ENCODE measurements at regions not wholly inside any gene's neighbourhood (a gene's known extent, or its start where the extent isn't known, plus 50 kb on each side); places are given as distances from the start of the nearest gene placed in this dataset.

DNA sequence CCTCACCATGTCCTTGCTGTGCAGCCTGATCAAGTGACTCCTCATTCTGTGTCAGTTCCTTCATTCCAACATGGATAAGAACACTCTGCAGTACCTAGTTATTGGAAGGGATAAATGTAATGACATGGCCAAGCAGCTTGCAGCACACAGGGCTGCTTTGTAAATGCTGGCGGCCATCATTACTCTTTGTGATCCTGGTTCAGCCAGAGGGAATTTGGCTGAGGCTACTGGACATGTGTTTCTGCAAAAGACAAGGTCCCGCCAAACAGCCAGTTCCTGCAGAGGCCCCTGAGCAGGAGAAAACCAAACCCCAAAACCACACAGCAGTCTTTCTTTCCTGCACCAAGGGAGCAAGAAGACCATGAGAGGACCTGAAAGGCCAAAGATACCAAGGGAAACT lies 495.8 kb downstream of the AJAP1 start:
- TF ChIP-seq SIN3A (IDR thresholded peaks at IDR 0.05; ENCODE audit: borderline replicate concordance, insufficient read depth, low read length) (no peak), POLR2AphosphoS5 (IDR thresholded peaks at IDR 0.05; ENCODE audit: low read depth, low read length) (no peak)
- TF ChIP-seq, protein P1, sequence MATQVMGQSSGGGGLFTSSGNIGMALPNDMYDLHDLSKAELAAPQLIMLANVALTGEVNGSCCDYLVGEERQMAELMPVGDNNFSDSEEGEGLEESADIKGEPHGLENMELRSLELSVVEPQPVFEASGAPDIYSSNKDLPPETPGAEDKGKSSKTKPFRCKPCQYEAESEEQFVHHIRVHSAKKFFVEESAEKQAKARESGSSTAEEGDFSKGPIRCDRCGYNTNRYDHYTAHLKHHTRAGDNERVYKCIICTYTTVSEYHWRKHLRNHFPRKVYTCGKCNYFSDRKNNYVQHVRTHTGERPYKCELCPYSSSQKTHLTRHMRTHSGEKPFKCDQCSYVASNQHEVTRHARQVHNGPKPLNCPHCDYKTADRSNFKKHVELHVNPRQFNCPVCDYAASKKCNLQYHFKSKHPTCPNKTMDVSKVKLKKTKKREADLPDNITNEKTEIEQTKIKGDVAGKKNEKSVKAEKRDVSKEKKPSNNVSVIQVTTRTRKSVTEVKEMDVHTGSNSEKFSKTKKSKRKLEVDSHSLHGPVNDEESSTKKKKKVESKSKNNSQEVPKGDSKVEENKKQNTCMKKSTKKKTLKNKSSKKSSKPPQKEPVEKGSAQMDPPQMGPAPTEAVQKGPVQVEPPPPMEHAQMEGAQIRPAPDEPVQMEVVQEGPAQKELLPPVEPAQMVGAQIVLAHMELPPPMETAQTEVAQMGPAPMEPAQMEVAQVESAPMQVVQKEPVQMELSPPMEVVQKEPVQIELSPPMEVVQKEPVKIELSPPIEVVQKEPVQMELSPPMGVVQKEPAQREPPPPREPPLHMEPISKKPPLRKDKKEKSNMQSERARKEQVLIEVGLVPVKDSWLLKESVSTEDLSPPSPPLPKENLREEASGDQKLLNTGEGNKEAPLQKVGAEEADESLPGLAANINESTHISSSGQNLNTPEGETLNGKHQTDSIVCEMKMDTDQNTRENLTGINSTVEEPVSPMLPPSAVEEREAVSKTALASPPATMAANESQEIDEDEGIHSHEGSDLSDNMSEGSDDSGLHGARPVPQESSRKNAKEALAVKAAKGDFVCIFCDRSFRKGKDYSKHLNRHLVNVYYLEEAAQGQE (IDR thresholded peaks at IDR 0.05; ENCODE audit: insufficient read depth in 1 of 2, low read depth in 2 of 2, low read length in 2 of 2) = no peak

Data from PFSK-1 (cell line).